GM12873 (cell line): ENCODE measurements at regions not wholly inside any gene's neighbourhood (a gene's known extent, or its start where the extent isn't known, plus 50 kb on each side); places are given as distances from the start of the nearest gene placed in this dataset.

ENCODE experiments used
- TF ChIP-seq, protein P1 (sequence below): IDR thresholded peaks from 2 replicates; pipeline ENCODE4 v1.5.1; 2012; ENCODE audit warnings: low read depth, mild to moderate bottlenecking, moderate library complexity, low read length, control low read depth; ENCODE audit not compliant: insufficient read depth; ENCODE audit errors: missing control alignments

DNA sequence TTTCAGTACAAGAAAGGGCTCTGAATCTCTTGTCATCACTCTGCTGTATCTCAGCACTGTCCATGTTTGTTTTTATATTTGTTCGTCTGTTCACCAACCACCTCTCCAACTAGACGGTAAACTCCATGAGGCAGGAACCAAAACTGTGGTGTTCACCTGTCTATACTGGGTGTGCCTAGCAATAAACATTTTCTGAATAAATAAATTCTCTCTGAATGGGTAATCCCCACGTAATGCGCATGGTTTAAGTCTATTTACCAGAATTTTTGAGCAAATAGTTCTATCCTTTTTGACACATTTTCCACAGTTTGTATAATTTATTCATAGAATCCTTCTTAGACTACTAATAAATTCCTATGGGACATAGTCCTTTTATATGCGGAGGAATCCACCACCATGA is 400.6 kb upstream of the CFAP20DC start:
- TF ChIP-seq, protein P1, sequence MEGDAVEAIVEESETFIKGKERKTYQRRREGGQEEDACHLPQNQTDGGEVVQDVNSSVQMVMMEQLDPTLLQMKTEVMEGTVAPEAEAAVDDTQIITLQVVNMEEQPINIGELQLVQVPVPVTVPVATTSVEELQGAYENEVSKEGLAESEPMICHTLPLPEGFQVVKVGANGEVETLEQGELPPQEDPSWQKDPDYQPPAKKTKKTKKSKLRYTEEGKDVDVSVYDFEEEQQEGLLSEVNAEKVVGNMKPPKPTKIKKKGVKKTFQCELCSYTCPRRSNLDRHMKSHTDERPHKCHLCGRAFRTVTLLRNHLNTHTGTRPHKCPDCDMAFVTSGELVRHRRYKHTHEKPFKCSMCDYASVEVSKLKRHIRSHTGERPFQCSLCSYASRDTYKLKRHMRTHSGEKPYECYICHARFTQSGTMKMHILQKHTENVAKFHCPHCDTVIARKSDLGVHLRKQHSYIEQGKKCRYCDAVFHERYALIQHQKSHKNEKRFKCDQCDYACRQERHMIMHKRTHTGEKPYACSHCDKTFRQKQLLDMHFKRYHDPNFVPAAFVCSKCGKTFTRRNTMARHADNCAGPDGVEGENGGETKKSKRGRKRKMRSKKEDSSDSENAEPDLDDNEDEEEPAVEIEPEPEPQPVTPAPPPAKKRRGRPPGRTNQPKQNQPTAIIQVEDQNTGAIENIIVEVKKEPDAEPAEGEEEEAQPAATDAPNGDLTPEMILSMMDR = no peak

DNA sequence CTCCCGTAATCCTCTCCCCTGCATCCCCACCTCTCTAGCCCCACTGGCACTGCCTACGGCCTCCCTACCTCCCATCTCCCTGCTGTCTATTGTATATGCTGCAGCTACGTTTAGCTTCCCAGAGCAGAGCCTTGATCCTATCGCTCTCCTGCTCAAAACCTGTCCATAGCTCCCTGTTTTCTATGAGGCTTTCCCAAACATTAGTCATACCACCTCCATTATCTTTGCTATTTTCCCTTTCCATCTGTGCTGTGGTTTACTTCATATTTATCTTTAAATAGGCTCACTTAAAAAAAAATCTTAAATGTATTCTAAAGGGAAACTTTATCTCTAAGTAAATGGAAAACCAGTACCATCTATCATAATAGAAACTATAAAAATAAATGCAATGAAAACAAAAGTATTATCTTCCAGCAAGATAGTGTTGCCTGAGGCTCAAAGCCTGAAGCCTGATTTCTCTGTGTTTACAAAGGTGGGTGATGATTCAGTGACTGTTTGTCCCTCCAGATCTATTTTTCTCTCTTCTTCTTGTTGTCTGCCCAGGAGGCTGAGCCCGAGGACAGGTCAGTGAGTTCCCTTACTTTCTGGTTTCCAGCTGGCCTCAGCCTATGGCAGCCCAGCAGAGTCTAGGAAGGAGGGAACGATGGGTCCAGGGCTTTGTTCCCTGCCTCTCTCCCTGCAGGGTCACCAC is 397.1 kb upstream of the CFAP20DC start:
- TF ChIP-seq, protein P1 = no peak

DNA sequence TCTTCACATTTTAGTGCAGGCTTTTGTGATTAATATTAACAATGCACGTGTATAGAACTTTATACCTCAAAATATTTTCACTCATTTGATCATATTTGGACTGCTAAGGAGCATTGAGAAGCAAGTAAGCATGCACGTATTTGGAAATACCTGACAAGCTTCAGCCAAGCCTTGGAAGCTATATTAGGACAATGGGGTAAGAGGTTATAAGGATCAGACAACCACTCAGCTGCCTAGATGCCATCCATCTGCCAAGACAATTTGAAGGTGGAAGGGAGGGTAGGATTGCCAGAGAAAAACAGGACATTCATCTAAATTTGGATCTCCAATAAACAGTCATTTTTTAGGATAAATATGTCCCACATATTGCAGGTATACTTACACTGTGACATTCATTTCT is 394.9 kb upstream of the CFAP20DC start:
- TF ChIP-seq, protein P1 = no peak

DNA sequence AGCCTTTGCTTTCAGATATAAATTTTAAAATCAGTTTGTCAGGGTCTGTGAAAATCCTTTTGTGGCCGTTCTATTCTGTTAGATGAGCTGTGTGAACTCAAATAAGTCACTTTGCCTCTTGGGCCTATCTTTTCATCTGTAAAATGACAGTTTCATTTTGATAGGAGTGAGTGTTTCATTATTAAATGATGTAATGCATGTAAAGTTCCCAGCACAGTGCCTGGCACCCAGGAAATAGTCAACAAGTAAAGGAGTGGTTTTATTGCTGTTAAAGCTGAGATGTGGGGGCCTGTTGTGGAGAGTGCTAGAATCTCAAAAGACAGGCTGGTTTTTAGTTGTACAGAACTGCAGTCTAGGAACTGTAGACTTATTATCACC is 394.5 kb upstream of the CFAP20DC start:
- TF ChIP-seq, protein P1 = no peak

DNA sequence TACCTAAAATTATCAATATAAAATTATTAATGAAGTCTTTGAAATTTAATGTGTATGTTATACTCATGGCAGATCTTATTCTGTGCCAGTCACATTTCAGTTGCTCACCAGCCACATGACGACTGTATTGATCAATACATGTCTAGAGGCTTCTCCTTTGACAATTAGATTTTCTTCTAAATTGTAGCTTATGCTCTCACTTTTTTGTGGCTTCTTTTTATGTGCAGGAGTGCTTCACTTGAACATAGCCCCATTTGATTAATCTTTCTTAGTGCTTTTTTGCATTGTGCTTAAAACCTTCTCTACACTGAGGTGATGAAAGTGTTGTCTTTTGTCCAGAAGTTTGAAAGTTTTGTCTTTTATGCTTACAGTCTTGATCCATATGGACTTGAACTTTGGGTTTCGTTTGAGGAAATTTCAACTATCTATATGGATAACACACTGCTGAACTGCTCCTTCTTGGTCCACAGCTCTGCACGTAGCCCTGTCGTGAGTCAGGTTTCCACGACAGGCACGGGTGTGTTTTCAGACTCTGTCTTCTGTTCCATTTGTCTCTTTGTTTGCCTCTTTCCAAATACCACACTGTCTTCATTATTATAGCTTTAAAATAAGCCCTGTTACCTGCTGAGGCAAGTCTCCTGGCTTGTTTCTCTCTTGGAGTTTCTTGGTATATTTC is 393.9 kb upstream of the CFAP20DC start:
- TF ChIP-seq, protein P1 = no peak

DNA sequence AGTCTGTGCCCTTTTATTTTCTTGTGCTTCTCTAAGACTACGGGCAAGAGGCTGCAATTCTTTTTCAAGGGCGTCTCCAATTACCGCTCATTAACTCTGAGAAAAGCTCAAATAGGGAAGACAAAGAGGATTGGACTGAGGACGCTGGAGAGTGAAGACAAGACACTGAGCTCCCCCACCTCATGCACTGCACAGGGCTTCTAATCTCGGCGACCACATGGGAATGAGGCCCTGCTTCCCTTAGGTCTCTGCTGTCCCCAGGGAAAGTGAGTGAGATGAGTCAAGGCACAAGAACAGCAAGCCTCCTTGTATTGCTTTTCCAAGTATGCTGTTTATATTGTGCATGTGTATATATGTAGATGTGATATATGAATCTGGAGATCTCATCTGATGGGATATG is 392.2 kb upstream of the CFAP20DC start:
- TF ChIP-seq, protein P1 = no peak

DNA sequence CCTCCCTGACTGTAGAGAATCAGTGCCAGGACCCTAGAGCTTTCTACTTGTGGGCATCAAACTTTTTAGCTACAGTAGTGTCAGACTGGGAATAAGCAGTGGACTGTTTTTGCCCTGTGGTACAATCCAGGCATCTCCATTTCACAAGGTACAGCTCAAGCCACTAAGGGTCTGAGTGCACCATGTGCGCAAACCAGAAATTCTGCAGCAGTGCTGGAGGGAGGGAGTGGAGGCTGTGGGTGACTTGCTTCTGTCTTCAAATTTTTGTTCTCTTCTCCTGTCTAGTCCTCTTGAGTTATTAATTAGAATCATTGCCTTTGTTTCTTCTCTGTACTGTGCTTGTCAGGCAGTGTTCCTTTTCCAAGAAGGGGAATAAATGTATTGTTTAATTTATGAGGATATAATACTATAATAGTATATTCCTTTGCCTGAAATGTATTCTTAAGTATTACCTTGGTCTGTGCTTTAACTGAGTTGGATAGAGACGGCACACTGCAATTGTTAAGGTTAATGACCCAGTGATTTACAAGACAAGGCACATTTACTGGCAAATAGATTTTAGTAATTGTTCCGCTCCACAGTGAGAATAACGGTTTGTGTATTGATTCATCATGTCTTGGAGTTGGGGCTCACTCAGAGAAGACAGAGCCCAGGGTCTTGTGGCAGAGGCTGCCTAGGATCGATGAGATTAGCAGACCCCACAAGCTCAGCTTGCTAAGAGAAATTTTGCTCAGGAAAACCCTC is 390.6 kb upstream of the CFAP20DC start:
- TF ChIP-seq, protein P1 = no peak
